Uterus (tissue), 3 donors: ENCODE measurements at regions not wholly inside any gene's neighbourhood (a gene's known extent, or its start where the extent isn't known, plus 50 kb on each side); places are given as distances from the start of the nearest gene placed in this dataset.

ENCODE experiments used
- DNase-seq, 2 donors: peaks; one replicate each; pipeline ENCODE4 v3.0.0-alpha.2; 2019 to 2020
- H3K27ac ChIP-seq, 2 donors: fragments of 200-600 bp; sonication (generic); 1 replicate in 1 of 2; 2 replicates in 1 of 2; pipeline ENCODE4 v1.5.1; 2016 to 2018
- H3K27me3 ChIP-seq, 2 donors: fragments of 200-600 bp; sonication (generic); one replicate each; pipeline ENCODE4 v1.5.1; 2018 to 2019; ENCODE audit warnings: control low read depth in 1 of 2
- H3K36me3 ChIP-seq, 2 donors: fragments of 200-600 bp; sonication (generic); one replicate each; pipeline ENCODE4 v1.5.1; 2019; ENCODE audit warnings: control low read depth in 1 of 2
- H3K4me1 ChIP-seq, 2 donors: fragments of 200-600 bp; sonication (generic); one replicate each; pipeline ENCODE4 v1.5.1; 2018 to 2019; ENCODE audit warnings: control low read depth in 1 of 2
- H3K4me3 ChIP-seq, 2 donors: fragments of 200-600 bp; sonication (generic); 1 replicate in 1 of 2; 2 replicates in 1 of 2; pipeline ENCODE4 v1.5.1; 2018 to 2019; ENCODE audit warnings: mild to moderate bottlenecking in 1 of 2
- H3K9me3 ChIP-seq, 2 donors: fragments of 200-600 bp; sonication (generic); one replicate each; pipeline ENCODE4 v1.5.1; 2019; ENCODE audit warnings: control low read depth in 1 of 2
- CTCF ChIP-seq, 4 experiments: fragments of 200-600 bp in 2 of 4; fragments of 450-650 bp in 2 of 4; sonication (generic) in 2 of 4; IDR thresholded peaks; one replicate each; pipeline ENCODE4 v1.5.1; 2016 to 2019; ENCODE audit warnings: antibody characterized with exemption in 4 of 4, mild to moderate bottlenecking in 2 of 4, moderate library complexity in 1 of 4
- POLR2A ChIP-seq, 2 donors: fragments of 450-650 bp; IDR thresholded peaks; one replicate each; pipeline ENCODE4 v1.6.1; 2016; ENCODE audit warnings: antibody characterized with exemption in 2 of 2, mild to moderate bottlenecking in 1 of 2, moderate library complexity in 1 of 2
- intact Hi-C: fragments of 100-400 bp; cut with DNase I; formaldehyde crosslinking; loops from one replicate; pipeline ENCODE4 v1.15.1; 2023; ENCODE audit warnings: low total_unique reads
- donor health status: DM: yes; HTN: yes; CAD: no.

- Histone ChIP-seq H3K36me3 (no peaks in the 10 kb centered on the region), H3K4me1 (no peaks in the 10 kb centered on the region), H3K27me3 (no peaks in the 10 kb centered on the region), H3K27ac (no peak overlapping the region), H3K9me3 (no peaks in the 10 kb centered on the region), H3K4me3 (no peak overlapping the region)
- TF ChIP-seq POLR2A (IDR thresholded peaks at IDR 0.05), result no peak
- no peak for TF ChIP-seq CTCF (IDR thresholded peaks at IDR 0.05)
- intact Hi-C loops, result no loop called here
- DNase-seq, result no peak
Measured at GRCh38 chr5:174312270-174312617, 266.7 kb downstream of the NSG2 start.

GRCh38 chr5:174312641-174313040 lies 267.1 kb downstream of the NSG2 start:
- Histone ChIP-seq H3K27me3 (no peaks in the 10 kb centered on the region), H3K36me3 (no peaks in the 10 kb centered on the region), H3K9me3 (no peaks in the 10 kb centered on the region), H3K4me3 (no peak overlapping the region), H3K4me1 (no peaks in the 10 kb centered on the region), H3K27ac (no peak overlapping the region)
- TF ChIP-seq CTCF (IDR thresholded peaks at IDR 0.05) (no peak), POLR2A (IDR thresholded peaks at IDR 0.05) (no peak)
- DNase-seq, result no peak
- intact Hi-C loops, result no loop called here

GRCh38 chr5:174313615-174314014 lies 268.1 kb downstream of the NSG2 start:
- H3K4me3 ChIP-seq, result no peak overlapping the region
- no peak for DNase-seq
- H3K36me3 ChIP-seq, result no peaks in the 10 kb centered on the region
- H3K4me1 ChIP-seq, result no peaks in the 10 kb centered on the region
- no peak for TF ChIP-seq CTCF (IDR thresholded peaks at IDR 0.05)
- no peak for TF ChIP-seq POLR2A (IDR thresholded peaks at IDR 0.05)
- H3K9me3 ChIP-seq, result no peaks in the 10 kb centered on the region
- H3K27me3 ChIP-seq, result no peaks in the 10 kb centered on the region
- no peak overlapping the region for H3K27ac ChIP-seq
- intact Hi-C loops, result no loop called here

- intact Hi-C loops, result no loop called here
- Histone ChIP-seq H3K36me3 (no peaks in the 10 kb centered on the region), H3K4me1 (no peaks in the 10 kb centered on the region), H3K27ac (no peak overlapping the region), H3K27me3 (no peaks in the 10 kb centered on the region), H3K4me3 (no peak overlapping the region), H3K9me3 (no peaks in the 10 kb centered on the region)
- DNase-seq, result no peak
- no peak for TF ChIP-seq POLR2A (IDR thresholded peaks at IDR 0.05)
- no peak for TF ChIP-seq CTCF (IDR thresholded peaks at IDR 0.05)
Measured at GRCh38 chr5:174314261-174314660, 268.8 kb downstream of the NSG2 start.

GRCh38 chr5:174315471-174315870 lies 270.0 kb downstream of the NSG2 start:
- intact Hi-C loops, result no loop called here
- H3K27me3 ChIP-seq, result no peaks in the 10 kb centered on the region
- H3K4me1 ChIP-seq, result no peaks in the 10 kb centered on the region
- no peaks in the 10 kb centered on the region for H3K36me3 ChIP-seq
- H3K27ac ChIP-seq, result no peak overlapping the region
- DNase-seq, result no peak
- H3K4me3 ChIP-seq, result no peak overlapping the region
- H3K9me3 ChIP-seq, result no peaks in the 10 kb centered on the region
- TF ChIP-seq CTCF (IDR thresholded peaks at IDR 0.05) (no peak), POLR2A (IDR thresholded peaks at IDR 0.05) (no peak)
